OCI-LY7 (cell line): ENCODE measurements at regions not wholly inside any gene's neighbourhood (a gene's known extent, or its start where the extent isn't known, plus 50 kb on each side); places are given as distances from the start of the nearest gene placed in this dataset.

Source experiments
- BruUV-seq: library from RNA; stranded (reverse); fragments of 400-500 nt; replicated peaks from 2 replicates; lab custom pipeline; 2021; lab: Mats Ljungman, UMichigan
- CTCF ChIA-PET: fragments of 300-600 bp; sonication (Branson Sonifier 250); formaldehyde crosslinking; loops from one replicate; lab custom pipeline; 2022; ENCODE audit warnings: antibody characterized with exemption; ENCODE audit not compliant: unreplicated experiment; lab: Charles Lee
- POLR2A ChIA-PET: fragments of 300-600 bp; sonication (Branson Sonifier 250); formaldehyde crosslinking; loops from one replicate; lab custom pipeline; 2022; ENCODE audit warnings: antibody characterized with exemption; lab: Charles Lee
- DNase-seq: peaks from one replicate; pipeline ENCODE4 v3.0.0-alpha.2; 2015; ENCODE audit warnings: low spot score
- H2AFZ ChIP-seq: fragments of 200-600 bp; sonication (generic), shearing (Covaris generic); 2 replicates; pipeline ENCODE4 v1.6.1; 2014; ENCODE audit warnings: mild to moderate bottlenecking, antibody characterized with exemption, low read length, moderate library complexity
- H3K27ac ChIP-seq: fragments of 200-600 bp; sonication (generic); 2 replicates; pipeline ENCODE4 v1.5.1; 2014; ENCODE audit warnings: mixed run types, low read depth, mild to moderate bottlenecking, moderate library complexity, low read length, inconsistent platforms; ENCODE audit not compliant: poor library complexity, severe bottlenecking
- H3K36me3 ChIP-seq: fragments of 200-600 bp; sonication (generic); 2 replicates; pipeline ENCODE4 v1.6.1; 2014; ENCODE audit warnings: mild to moderate bottlenecking, antibody characterized with exemption, low read length, moderate library complexity, mixed read lengths; ENCODE audit not compliant: insufficient read depth
- H3K4me1 ChIP-seq: fragments of 200-600 bp; sonication (generic); 2 replicates; pipeline ENCODE4 v1.5.1; 2014; ENCODE audit warnings: mild to moderate bottlenecking, low read length; ENCODE audit not compliant: insufficient read depth, poor library complexity, severe bottlenecking
- H3K4me2 ChIP-seq: fragments of 200-600 bp; sonication (generic); 2 replicates; pipeline ENCODE4 v1.6.1; 2014; ENCODE audit warnings: mild to moderate bottlenecking, low read length
- H3K4me3 ChIP-seq: fragments of 200-600 bp; sonication (generic); 2 replicates; pipeline ENCODE4 v1.5.1; 2014; ENCODE audit warnings: mild to moderate bottlenecking, low read depth, low read length; ENCODE audit not compliant: poor library complexity, severe bottlenecking
- H3K79me2 ChIP-seq: fragments of 200-600 bp; sonication (generic); 2 replicates; pipeline ENCODE4 v1.6.1; 2016; ENCODE audit warnings: low read depth, mild to moderate bottlenecking, low read length, moderate library complexity, mixed read lengths; ENCODE audit not compliant: insufficient read depth
- H3K9me2 ChIP-seq: fragments of 200-600 bp; sonication (generic); 2 replicates; pipeline ENCODE4 v1.6.1; 2016; ENCODE audit warnings: mild to moderate bottlenecking, low read length, mixed read lengths; ENCODE audit not compliant: insufficient read depth
- H3K9me3 ChIP-seq: fragments of 200-600 bp; sonication (generic); 2 replicates; pipeline ENCODE4 v1.6.1; 2014; ENCODE audit warnings: mild to moderate bottlenecking, mixed run types, low read length, mixed read lengths
- H4K20me1 ChIP-seq: fragments of 200-600 bp; sonication (generic); 2 replicates; pipeline ENCODE4 v1.6.1; 2014; ENCODE audit warnings: mild to moderate bottlenecking, antibody characterized with exemption, low read length, moderate library complexity, mixed read lengths; ENCODE audit not compliant: insufficient read depth
- CTCF ChIP-seq: fragments of 200-600 bp; sonication (generic); conservative IDR thresholded peaks from 2 replicates; pipeline ENCODE4 v1.5.1; 2014; ENCODE audit warnings: mild to moderate bottlenecking, antibody characterized with exemption, low read length, moderate library complexity, mixed read lengths
- EZH2phosphoT487 ChIP-seq: fragments of 200-600 bp; sonication (generic); IDR thresholded peaks from 2 replicates; pipeline ENCODE4 v1.6.1; 2018; ENCODE audit warnings: low read depth, borderline replicate concordance, mild to moderate bottlenecking, mixed run types, antibody characterized with exemption, low read length, moderate library complexity, mixed read lengths
- intact Hi-C: fragments of 100-400 bp; cut with micrococcal nuclease; formaldehyde crosslinking; loops from one replicate; pipeline ENCODE4 v1.10.0; 2022; ENCODE audit not compliant: unreplicated experiment

- no peaks in the 10 kb centered on the region for H3K4me1 ChIP-seq
- no peak overlapping the region for H3K27ac ChIP-seq
- BruUV-seq, result no TSS peak
- TF ChIP-seq CTCF (no peak), EZH2phosphoT487 (no peak)
- no peak overlapping the region for H2AFZ ChIP-seq
- no peak overlapping the region for H3K4me2 ChIP-seq
- ChIA-PET CTCF (no interaction called here), POLR2A (no interaction called here)
- no peaks in the 10 kb centered on the region for H3K79me2 ChIP-seq
- DNase-seq, result no peak
- intact Hi-C loops, result no loop called here
- no peaks in the 10 kb centered on the region for H3K9me3 ChIP-seq
- no peaks in the 10 kb centered on the region for H3K36me3 ChIP-seq
- no peak overlapping the region for H3K4me3 ChIP-seq
- H3K9me2 ChIP-seq, result no peaks in the 10 kb centered on the region
- no peaks in the 10 kb centered on the region for H4K20me1 ChIP-seq
Measured at GRCh38 chr1:8089535-8090228, 63.6 kb upstream of the ERRFI1 start.

- POLR2A ChIA-PET, result no interaction called here
- intact Hi-C loops, result no loop called here
- Histone ChIP-seq H3K27ac (no peak overlapping the region), H3K36me3 (no peaks in the 10 kb centered on the region), H3K4me1 (no peaks in the 10 kb centered on the region), H3K4me3 (no peak overlapping the region), H3K9me2 (no peaks in the 10 kb centered on the region), H4K20me1 (no peaks in the 10 kb centered on the region), H3K9me3 (no peaks in the 10 kb centered on the region), H3K4me2 (no peak overlapping the region), H2AFZ (no peak overlapping the region), H3K79me2 (no peaks in the 10 kb centered on the region)
- TF ChIP-seq EZH2phosphoT487 (no peak), CTCF (no peak)
- CTCF ChIA-PET, result no interaction called here
- BruUV-seq, result no TSS peak
- DNase-seq, result no peak
Measured at GRCh38 chr1:8086055-8086454, 59.9 kb upstream of the ERRFI1 start.

- Histone ChIP-seq H3K4me2 (no peak overlapping the region), H3K9me2 (no peaks in the 10 kb centered on the region), H3K4me3 (no peak overlapping the region), H3K27ac (no peak overlapping the region), H4K20me1 (no peaks in the 10 kb centered on the region), H3K9me3 (no peaks in the 10 kb centered on the region), H2AFZ (no peak overlapping the region), H3K79me2 (no peaks in the 10 kb centered on the region), H3K4me1 (no peaks in the 10 kb centered on the region), H3K36me3 (no peaks in the 10 kb centered on the region)
- CTCF ChIA-PET, result no interaction called here
- POLR2A ChIA-PET, result no interaction called here
- no peak for DNase-seq
- BruUV-seq, result no TSS peak
- intact Hi-C loops, result no loop called here
- no peak for TF ChIP-seq EZH2phosphoT487
- no peak for TF ChIP-seq CTCF
Measured at GRCh38 chr1:8084913-8085312, 58.8 kb upstream of the ERRFI1 start.
